Uterus (tissue), 2 donors: ENCODE measurements at regions not wholly inside any gene's neighbourhood (a gene's known extent, or its start where the extent isn't known, plus 50 kb on each side); places are given as distances from the start of the nearest gene placed in this dataset.

Experiments
- POLR2A ChIP-seq, 2 donors: fragments of 450-650 bp; IDR thresholded peaks; one replicate each; pipeline ENCODE4 v1.6.1; 2016; ENCODE audit warnings: antibody characterized with exemption in 2 of 2, mild to moderate bottlenecking in 1 of 2, moderate library complexity in 1 of 2
- TF ChIP-seq, protein P1 (sequence below), 4 experiments: fragments of 200-600 bp in 2 of 4; fragments of 450-650 bp in 2 of 4; sonication (generic) in 2 of 4; IDR thresholded peaks; one replicate each; pipeline ENCODE4 v1.5.1; 2016 to 2019; ENCODE audit warnings: antibody characterized with exemption in 4 of 4, mild to moderate bottlenecking in 2 of 4, moderate library complexity in 1 of 4

DNA sequence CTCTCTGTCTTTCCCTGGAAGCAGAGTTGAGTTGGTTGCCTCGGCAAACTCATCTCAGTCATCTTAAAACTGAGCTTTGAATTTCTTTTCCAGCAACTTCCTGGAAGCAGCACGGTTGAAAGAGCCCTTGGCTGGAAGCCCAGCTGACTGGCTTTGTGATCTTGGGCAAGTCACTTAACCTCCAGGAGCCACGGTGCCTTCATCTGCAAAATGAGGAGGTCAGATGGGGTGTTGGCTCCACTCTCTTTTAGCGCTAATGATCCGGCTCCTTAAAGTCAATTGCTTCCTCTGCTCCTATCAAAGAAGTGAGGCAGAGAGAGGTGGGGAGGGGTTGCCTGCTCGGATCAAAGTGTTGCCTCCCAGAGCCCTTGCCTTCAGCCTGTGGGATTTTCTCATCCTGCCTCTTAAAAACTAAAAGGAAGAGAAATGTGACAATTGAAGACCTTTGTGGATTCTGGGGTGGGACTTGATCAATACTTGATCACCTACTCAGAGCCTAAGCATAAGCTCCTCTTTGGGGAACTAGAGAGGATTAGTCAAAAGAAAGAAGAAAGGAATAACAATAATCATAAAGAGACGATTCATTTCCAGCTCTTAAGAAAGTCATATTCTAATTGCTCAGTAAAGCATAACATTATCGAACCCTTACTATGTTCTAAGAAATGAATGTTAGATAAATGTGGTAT lies 86.6 kb downstream of the MYCN start:
- TF ChIP-seq POLR2A (IDR thresholded peaks at IDR 0.05): no peak
- TF ChIP-seq, protein P1, sequence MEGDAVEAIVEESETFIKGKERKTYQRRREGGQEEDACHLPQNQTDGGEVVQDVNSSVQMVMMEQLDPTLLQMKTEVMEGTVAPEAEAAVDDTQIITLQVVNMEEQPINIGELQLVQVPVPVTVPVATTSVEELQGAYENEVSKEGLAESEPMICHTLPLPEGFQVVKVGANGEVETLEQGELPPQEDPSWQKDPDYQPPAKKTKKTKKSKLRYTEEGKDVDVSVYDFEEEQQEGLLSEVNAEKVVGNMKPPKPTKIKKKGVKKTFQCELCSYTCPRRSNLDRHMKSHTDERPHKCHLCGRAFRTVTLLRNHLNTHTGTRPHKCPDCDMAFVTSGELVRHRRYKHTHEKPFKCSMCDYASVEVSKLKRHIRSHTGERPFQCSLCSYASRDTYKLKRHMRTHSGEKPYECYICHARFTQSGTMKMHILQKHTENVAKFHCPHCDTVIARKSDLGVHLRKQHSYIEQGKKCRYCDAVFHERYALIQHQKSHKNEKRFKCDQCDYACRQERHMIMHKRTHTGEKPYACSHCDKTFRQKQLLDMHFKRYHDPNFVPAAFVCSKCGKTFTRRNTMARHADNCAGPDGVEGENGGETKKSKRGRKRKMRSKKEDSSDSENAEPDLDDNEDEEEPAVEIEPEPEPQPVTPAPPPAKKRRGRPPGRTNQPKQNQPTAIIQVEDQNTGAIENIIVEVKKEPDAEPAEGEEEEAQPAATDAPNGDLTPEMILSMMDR (IDR thresholded peaks at IDR 0.05): no peak
